ENCODE measurements at regions not wholly inside any gene's neighbourhood (a gene's known extent, or its start where the extent isn't known, plus 50 kb on each side); places are given as distances from the start of the nearest gene placed in this dataset.

- TF ChIP-seq CTCF (IDR thresholded peaks at IDR 0.05; ENCODE audit: low read length) (no peak), EZH2 (IDR thresholded peaks at IDR 0.05; ENCODE audit: borderline replicate concordance, low read length) (no peak)
These were observed 123.7 kb downstream of the HNMT start for GRCh38 chr2:138087751-138088593.
